ENCODE measurements at regions not wholly inside any gene's neighbourhood (a gene's known extent, or its start where the extent isn't known, plus 50 kb on each side); places are given as distances from the start of the nearest gene placed in this dataset.
A peak's percentile ranks its signal among the peaks of the same experiment; 100 is the strongest.

GRCh38 chr3:53999725-54000124 is 108.1 kb upstream of the SELENOK start:
- H3K23ac ChIP-seq (ENCODE audit: insufficient read length): no peak overlapping the region
- no peak overlapping the region for H3K18ac ChIP-seq (ENCODE audit: extremely low read depth, low read length)
- H3K9me3 ChIP-seq (ENCODE audit: insufficient read depth in 2 of 2, low read depth in 1 of 2, low read length in 1 of 2): no peaks in the 10 kb centered on the region
- no peaks in the 10 kb centered on the region for H3K23me2 ChIP-seq (ENCODE audit: low read depth, low read length)
- TF ChIP-seq KDM1A (IDR thresholded peaks at IDR 0.05; ENCODE audit: borderline replicate concordance, low read length) (no peak), MAFK (IDR thresholded peaks at IDR 0.05; ENCODE audit: low read depth, low read length) (peak; percentile 51; the same call in 1 of the 2 replicates)
- no peak overlapping the region for H2BK120ac ChIP-seq (replicated peaks; ENCODE audit: low read depth, low read length)
- H3K36me3 ChIP-seq (ENCODE audit: control insufficient read depth in 2 of 4, insufficient read depth in 4 of 4, low read length in 3 of 4): no peaks in the 10 kb centered on the region
- no peak overlapping the region for H3K9ac ChIP-seq (replicated peaks in 1 of 4; ENCODE audit: extremely low read depth in 1 of 4, low read depth in 3 of 4, low read length in 3 of 4)
- no peak overlapping the region for H2BK5ac ChIP-seq (ENCODE audit: low read depth, low read length)
- POLR2A ChIA-PET (ENCODE audit: partially characterized antibody): no interaction called here
- no peak overlapping the region for H2BK15ac ChIP-seq (ENCODE audit: low read length)
- DNase-seq (ENCODE audit: low read depth in 1 of 2, low spot score in 2 of 2) (no peak), FAIRE-seq (no peak)
- H2BK12ac ChIP-seq (ENCODE audit: low read depth, low read length): no peak overlapping the region
- no peak overlapping the region for H3K27ac ChIP-seq (ENCODE audit: low read depth, low read length)
- no peaks in the 10 kb centered on the region for H4K20me1 ChIP-seq (replicated peaks in 1 of 2; ENCODE audit: control insufficient read depth in 1 of 2, insufficient read depth in 2 of 2, low read length in 2 of 2)
- no peak overlapping the region for H2BK20ac ChIP-seq (ENCODE audit: low read length)
- 88% methylated on average over 3 of the region's 3 CpGs; no CpG with 5 or more reads in 1 of the 2 experiments for WGBS, 2 experiments (ENCODE audit: extremely low coverage in 1 of 2, insufficient coverage in 1 of 2, insufficient read length in 1 of 2, insufficient replicate concordance in 2 of 2, low coverage in 1 of 2, low lambda C conversion rate in 2 of 2, missing lambda C conversion rate in 1 of 2)
- H2AK5ac ChIP-seq (ENCODE audit: low read depth, low read length): no peak overlapping the region
- H3K79me1 ChIP-seq (ENCODE audit: low read depth, low read length): no peaks in the 10 kb centered on the region
- H3K14ac ChIP-seq (ENCODE audit: insufficient read length): no peak overlapping the region
- H3K56ac ChIP-seq (replicated peaks; ENCODE audit: insufficient read length, low read depth, low read length): no peak overlapping the region
- CTCF ChIA-PET (ENCODE audit: partially characterized antibody): interaction anchor here (1.1 to 3.4 kb wide), 2 partner anchors 8 to 61 kb away, joined by 4 to 11 read pairs; no protein-coding TSS in a partner anchor
- no peak overlapping the region for H3K4me2 ChIP-seq (ENCODE audit: insufficient read depth in 1 of 2, low read depth in 2 of 2, low read length in 2 of 2)
- H4K91ac ChIP-seq (replicated peaks; ENCODE audit: insufficient read length, low read length): no peak overlapping the region
- no peak overlapping the region for H3K4me3 ChIP-seq (ENCODE audit: extremely low read depth in 1 of 4, insufficient read depth in 2 of 4, low read depth in 3 of 4, low read length in 4 of 4)
- H2AFZ ChIP-seq (ENCODE audit: low read length): no peak overlapping the region
- peaks cover 0 to 3% (median 0%) of the 10 kb centered on the region in 4 experiments; a peak in 1 of 7 replicates for H3K4me1 ChIP-seq (replicated peaks in 1 of 4; ENCODE audit: control insufficient read depth in 3 of 4, insufficient read depth in 4 of 4, low read length in 3 of 4)
- H3K27me3 ChIP-seq (replicated peaks in 1 of 4; ENCODE audit: control insufficient read depth in 3 of 4, extremely low read depth in 1 of 4, insufficient read depth in 3 of 4, low read length in 3 of 4): no peaks in the 10 kb centered on the region
- no peaks in the 10 kb centered on the region for H3K79me2 ChIP-seq (ENCODE audit: control insufficient read depth in 1 of 2, insufficient read depth in 2 of 2, low read length in 2 of 2)
- H3K4ac ChIP-seq (replicated peaks; ENCODE audit: insufficient read length, low read depth, low read length): no peak overlapping the region
- H4K8ac ChIP-seq (ENCODE audit: extremely low read depth, insufficient read depth, low read length): no peak overlapping the region
- no peak overlapping the region for H4K5ac ChIP-seq (ENCODE audit: insufficient read length, low read depth, low read length)

Data from H1 (cell line).